ENCODE measurements at regions not wholly inside any gene's neighbourhood (a gene's known extent, or its start where the extent isn't known, plus 50 kb on each side); places are given as distances from the start of the nearest gene placed in this dataset.

DNA sequence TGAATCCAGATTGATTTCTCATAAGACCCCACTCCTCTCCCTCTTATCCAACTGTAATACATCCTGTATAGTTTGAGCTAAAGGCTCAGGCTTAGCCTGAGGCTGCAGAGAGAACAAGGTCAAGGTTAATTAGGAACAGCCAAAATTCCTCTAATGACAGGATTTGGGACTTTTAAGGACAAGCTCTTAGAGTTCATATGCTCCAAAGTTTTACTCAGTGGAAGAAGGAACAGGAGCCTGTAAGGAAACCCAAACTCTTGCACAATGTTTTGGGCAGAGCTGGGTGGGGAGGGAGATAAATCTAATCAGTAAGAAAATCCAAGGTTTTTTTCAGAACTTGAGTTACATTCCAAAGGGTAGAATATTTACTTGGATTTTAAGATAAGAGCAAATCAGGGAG lies 238.8 kb downstream of the QDPR start:
- no peaks in the 10 kb centered on the region for H3K79me2 ChIP-seq (ENCODE audit: control insufficient read depth, insufficient read depth, low read length)
- no peak for DNase-seq (ENCODE audit: low read depth, low spot score)
- H3K4me2 ChIP-seq (ENCODE audit: control insufficient read depth, extremely low read depth, insufficient read depth, low read depth, low read length), result no peak overlapping the region
- TF ChIP-seq EZH2 (IDR thresholded peaks at IDR 0.05; ENCODE audit: low read length), result no peak
- TF ChIP-seq, protein P1, sequence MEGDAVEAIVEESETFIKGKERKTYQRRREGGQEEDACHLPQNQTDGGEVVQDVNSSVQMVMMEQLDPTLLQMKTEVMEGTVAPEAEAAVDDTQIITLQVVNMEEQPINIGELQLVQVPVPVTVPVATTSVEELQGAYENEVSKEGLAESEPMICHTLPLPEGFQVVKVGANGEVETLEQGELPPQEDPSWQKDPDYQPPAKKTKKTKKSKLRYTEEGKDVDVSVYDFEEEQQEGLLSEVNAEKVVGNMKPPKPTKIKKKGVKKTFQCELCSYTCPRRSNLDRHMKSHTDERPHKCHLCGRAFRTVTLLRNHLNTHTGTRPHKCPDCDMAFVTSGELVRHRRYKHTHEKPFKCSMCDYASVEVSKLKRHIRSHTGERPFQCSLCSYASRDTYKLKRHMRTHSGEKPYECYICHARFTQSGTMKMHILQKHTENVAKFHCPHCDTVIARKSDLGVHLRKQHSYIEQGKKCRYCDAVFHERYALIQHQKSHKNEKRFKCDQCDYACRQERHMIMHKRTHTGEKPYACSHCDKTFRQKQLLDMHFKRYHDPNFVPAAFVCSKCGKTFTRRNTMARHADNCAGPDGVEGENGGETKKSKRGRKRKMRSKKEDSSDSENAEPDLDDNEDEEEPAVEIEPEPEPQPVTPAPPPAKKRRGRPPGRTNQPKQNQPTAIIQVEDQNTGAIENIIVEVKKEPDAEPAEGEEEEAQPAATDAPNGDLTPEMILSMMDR (optimal IDR thresholded peaks at IDR 0.05 in 1 of 3, IDR thresholded peaks at IDR 0.05 in 1 of 3, conservative IDR thresholded peaks at IDR 0.05 in 1 of 3; ENCODE audit: extremely low read depth in 1 of 3, insufficient read depth in 2 of 3, low read length in 3 of 3), result no peak
- H4K20me1 ChIP-seq (ENCODE audit: control insufficient read depth, extremely low read depth, insufficient read depth, low read length), result no peaks in the 10 kb centered on the region
- no peak overlapping the region for H2AFZ ChIP-seq (ENCODE audit: control insufficient read depth, low read length)
- no peak overlapping the region for H3K9ac ChIP-seq (ENCODE audit: control insufficient read depth, extremely low read depth, insufficient read depth, low read length)
- peaks cover 3% of the 10 kb centered on the region for H3K9me3 ChIP-seq (ENCODE audit: control insufficient read depth, low read depth, low read length)
- H3K27me3 ChIP-seq (ENCODE audit: control insufficient read depth, extremely low read depth, insufficient read depth, low read length), result no peaks in the 10 kb centered on the region
- H3K9me1 ChIP-seq (ENCODE audit: control insufficient read depth, extremely low read depth, insufficient read depth, low read length), result no peaks in the 10 kb centered on the region
- H3K27ac ChIP-seq (ENCODE audit: control insufficient read depth, insufficient read depth, low read length), result no peak overlapping the region
- no peak overlapping the region for H3K4me3 ChIP-seq (ENCODE audit: control insufficient read depth in 2 of 3, extremely low read depth in 1 of 3, insufficient read depth in 2 of 3, low read depth in 1 of 3, low read length in 3 of 3)
- dilution Hi-C loops (cut with MboI; ENCODE audit: extremely low pct_ligation_motif_present, low sequenced_read_pairs), result no loop called here
- H3K4me1 ChIP-seq (ENCODE audit: control insufficient read depth, extremely low read depth, insufficient read depth, low read length), result no peaks in the 10 kb centered on the region
- no peak for FAIRE-seq
- H3K36me3 ChIP-seq (ENCODE audit: control insufficient read depth in 2 of 2, extremely low read depth in 1 of 2, insufficient read depth in 2 of 2, low read length in 2 of 2), result no peaks in the 10 kb centered on the region

DNA sequence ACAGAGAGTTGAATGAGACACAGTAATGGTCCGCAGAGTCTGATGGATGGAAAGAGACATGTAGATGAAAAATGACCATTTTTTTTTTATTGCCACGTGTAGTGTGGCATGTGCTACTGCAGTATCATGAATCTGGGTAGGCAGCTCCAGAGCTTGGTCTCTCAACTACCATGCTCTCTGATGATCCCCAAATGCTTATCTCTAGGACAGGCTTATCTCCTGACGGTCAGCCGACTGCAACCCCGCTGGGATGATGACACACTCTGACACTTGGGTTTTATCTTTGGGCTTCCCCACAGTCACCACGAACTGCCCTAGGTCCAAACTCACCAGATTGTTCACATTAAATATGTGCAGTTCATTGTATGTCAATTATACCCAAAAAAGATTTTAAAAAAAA lies 239.7 kb downstream of the QDPR start:
- dilution Hi-C loops (cut with MboI; ENCODE audit: extremely low pct_ligation_motif_present, low sequenced_read_pairs), result no loop called here
- no peaks in the 10 kb centered on the region for H3K9me1 ChIP-seq (ENCODE audit: control insufficient read depth, extremely low read depth, insufficient read depth, low read length)
- no peaks in the 10 kb centered on the region for H3K36me3 ChIP-seq (ENCODE audit: control insufficient read depth in 2 of 2, extremely low read depth in 1 of 2, insufficient read depth in 2 of 2, low read length in 2 of 2)
- no peak for TF ChIP-seq EZH2 (IDR thresholded peaks at IDR 0.05; ENCODE audit: low read length)
- TF ChIP-seq, protein P1 (optimal IDR thresholded peaks at IDR 0.05 in 1 of 3, IDR thresholded peaks at IDR 0.05 in 1 of 3, conservative IDR thresholded peaks at IDR 0.05 in 1 of 3; ENCODE audit: extremely low read depth in 1 of 3, insufficient read depth in 2 of 3, low read length in 3 of 3), result no peak
- H4K20me1 ChIP-seq (ENCODE audit: control insufficient read depth, extremely low read depth, insufficient read depth, low read length), result no peaks in the 10 kb centered on the region
- H3K9ac ChIP-seq (ENCODE audit: control insufficient read depth, extremely low read depth, insufficient read depth, low read length), result no peak overlapping the region
- no peaks in the 10 kb centered on the region for H3K4me1 ChIP-seq (ENCODE audit: control insufficient read depth, extremely low read depth, insufficient read depth, low read length)
- DNase-seq (ENCODE audit: low read depth, low spot score), result no peak
- H2AFZ ChIP-seq (ENCODE audit: control insufficient read depth, low read length), result no peak overlapping the region
- H3K27ac ChIP-seq (ENCODE audit: control insufficient read depth, insufficient read depth, low read length), result no peak overlapping the region
- H3K4me3 ChIP-seq (ENCODE audit: control insufficient read depth in 2 of 3, extremely low read depth in 1 of 3, insufficient read depth in 2 of 3, low read depth in 1 of 3, low read length in 3 of 3), result no peak overlapping the region
- no peak overlapping the region for H3K4me2 ChIP-seq (ENCODE audit: control insufficient read depth, extremely low read depth, insufficient read depth, low read depth, low read length)
- no peak for FAIRE-seq
- no peaks in the 10 kb centered on the region for H3K27me3 ChIP-seq (ENCODE audit: control insufficient read depth, extremely low read depth, insufficient read depth, low read length)
- H3K79me2 ChIP-seq (ENCODE audit: control insufficient read depth, insufficient read depth, low read length), result no peaks in the 10 kb centered on the region
- peaks cover 3% of the 10 kb centered on the region for H3K9me3 ChIP-seq (ENCODE audit: control insufficient read depth, low read depth, low read length)

Data from keratinocyte (primary cell).